GM12875 (cell line): ENCODE measurements at regions not wholly inside any gene's neighbourhood (a gene's known extent, or its start where the extent isn't known, plus 50 kb on each side); places are given as distances from the start of the nearest gene placed in this dataset.

Experiments used
- H3K4me3 ChIP-seq: one replicate; pipeline ENCODE4 v1.5.1; 2011; ENCODE audit warnings: low read depth, low read length, control low read depth
- CTCF ChIP-seq: IDR thresholded peaks from 2 replicates; pipeline ENCODE4 v1.5.1; 2011; ENCODE audit warnings: low read depth, mild to moderate bottlenecking, control low read depth, inconsistent platforms, low read length, moderate library complexity, borderline replicate concordance; ENCODE audit not compliant: insufficient read depth

GRCh38 chr1:168843401-168843800, 114.4 kb upstream of the DPT start:
- no peak for TF ChIP-seq CTCF

GRCh38 chr1:168843950-168844349, 114.9 kb upstream of the DPT start:
- TF ChIP-seq CTCF, result no peak
- no peak overlapping the region for H3K4me3 ChIP-seq

More at GRCh38 chr1:168843401-168843800, 114.4 kb upstream of the DPT start:
- H3K4me3 ChIP-seq, result no peak overlapping the region

- TF ChIP-seq CTCF, result no peak
- H3K4me3 ChIP-seq, result no peak overlapping the region
Observed at GRCh38 chr1:168845140-168845539, 116.1 kb upstream of the DPT start.

GRCh38 chr1:168848051-168848450, 119.0 kb upstream of the DPT start:
- no peak overlapping the region for H3K4me3 ChIP-seq
- TF ChIP-seq CTCF, result no peak

- no peak for TF ChIP-seq CTCF
- H3K4me3 ChIP-seq, result no peak overlapping the region
Observed at GRCh38 chr1:168861421-168862004, 132.5 kb upstream of the DPT start.

GRCh38 chr1:168863772-168864171, 134.8 kb upstream of the DPT start:
- TF ChIP-seq CTCF, result no peak
- no peak overlapping the region for H3K4me3 ChIP-seq

GRCh38 chr1:168864266-168864665, 135.3 kb upstream of the DPT start:
- H3K4me3 ChIP-seq, result no peak overlapping the region
- no peak for TF ChIP-seq CTCF
